Mammary epithelial cell (primary cell): ENCODE measurements at regions not wholly inside any gene's neighbourhood (a gene's known extent, or its start where the extent isn't known, plus 50 kb on each side); places are given as distances from the start of the nearest gene placed in this dataset.

Experiments
- EZH2 ChIP-seq: IDR thresholded peaks from 2 replicates; pipeline ENCODE4 v1.6.1; 2012; ENCODE audit warnings: low read length, inconsistent platforms, borderline replicate concordance
- TF ChIP-seq, protein P1 (sequence below), 2 donors: IDR thresholded peaks in 1 of 2; conservative IDR thresholded peaks in 1 of 2; 2 replicates each; pipeline ENCODE4 v1.5.1; 2011 to 2012; ENCODE audit warnings: inconsistent platforms in 2 of 2, low read length in 2 of 2, mild to moderate bottlenecking in 2 of 2, control low read depth in 1 of 2, low read depth in 1 of 2; ENCODE audit not compliant: insufficient read depth in 1 of 2; ENCODE audit errors: extremely low read depth in 1 of 2

DNA sequence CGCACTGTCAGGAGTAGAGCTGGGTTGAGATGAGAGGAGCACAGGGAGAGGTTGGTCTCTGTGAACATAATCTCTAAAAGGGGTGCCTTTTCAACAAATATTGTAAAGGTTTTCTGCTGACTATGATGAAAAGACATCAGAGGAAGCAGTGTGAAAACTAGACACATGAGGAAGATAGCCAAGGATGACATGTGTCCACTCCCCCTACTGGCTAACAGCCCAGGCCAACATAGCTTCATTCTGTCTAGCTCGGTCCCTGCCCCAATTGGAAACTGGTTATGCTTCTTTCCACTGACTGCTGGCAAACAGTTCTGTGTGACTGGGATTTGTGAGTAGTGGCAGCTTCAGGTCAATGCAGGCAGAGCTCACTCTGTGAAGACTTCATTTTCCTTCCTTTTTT lies 115.4 kb upstream of the ESX1 start:
- TF ChIP-seq, protein P1, sequence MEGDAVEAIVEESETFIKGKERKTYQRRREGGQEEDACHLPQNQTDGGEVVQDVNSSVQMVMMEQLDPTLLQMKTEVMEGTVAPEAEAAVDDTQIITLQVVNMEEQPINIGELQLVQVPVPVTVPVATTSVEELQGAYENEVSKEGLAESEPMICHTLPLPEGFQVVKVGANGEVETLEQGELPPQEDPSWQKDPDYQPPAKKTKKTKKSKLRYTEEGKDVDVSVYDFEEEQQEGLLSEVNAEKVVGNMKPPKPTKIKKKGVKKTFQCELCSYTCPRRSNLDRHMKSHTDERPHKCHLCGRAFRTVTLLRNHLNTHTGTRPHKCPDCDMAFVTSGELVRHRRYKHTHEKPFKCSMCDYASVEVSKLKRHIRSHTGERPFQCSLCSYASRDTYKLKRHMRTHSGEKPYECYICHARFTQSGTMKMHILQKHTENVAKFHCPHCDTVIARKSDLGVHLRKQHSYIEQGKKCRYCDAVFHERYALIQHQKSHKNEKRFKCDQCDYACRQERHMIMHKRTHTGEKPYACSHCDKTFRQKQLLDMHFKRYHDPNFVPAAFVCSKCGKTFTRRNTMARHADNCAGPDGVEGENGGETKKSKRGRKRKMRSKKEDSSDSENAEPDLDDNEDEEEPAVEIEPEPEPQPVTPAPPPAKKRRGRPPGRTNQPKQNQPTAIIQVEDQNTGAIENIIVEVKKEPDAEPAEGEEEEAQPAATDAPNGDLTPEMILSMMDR (conservative IDR thresholded peaks at IDR 0.05 in 1 of 2, IDR thresholded peaks at IDR 0.05 in 1 of 2; ENCODE audit: extremely low read depth in 1 of 2, insufficient read depth in 1 of 2, low read depth in 1 of 2, low read length in 2 of 2): peak; percentile 37 to 48
- no peak for TF ChIP-seq EZH2
